Choroid plexus epithelial cell (primary cell): ENCODE measurements at regions not wholly inside any gene's neighbourhood (a gene's known extent, or its start where the extent isn't known, plus 50 kb on each side); places are given as distances from the start of the nearest gene placed in this dataset.
"Not testable (repeated sequence)": the region's sequence is repeated elsewhere in the genome, so short reads cannot be mapped to it uniquely, and the experiment has no call there.

ENCODE experiments used
- DNase-seq: peaks from one replicate; pipeline ENCODE4 v3.0.0-alpha.2; 2010; ENCODE audit warnings: low read depth
- H3K4me3 ChIP-seq: 2 replicates; pipeline ENCODE4 v1.5.1; 2011; ENCODE audit warnings: low read depth, mild to moderate bottlenecking, control low read depth, low read length, moderate library complexity
- TF ChIP-seq, protein P1 (sequence below): conservative IDR thresholded peaks from 2 replicates; pipeline ENCODE4 v1.5.1; 2011; ENCODE audit warnings: low read depth, mild to moderate bottlenecking, control low read depth, inconsistent platforms, low read length, moderate library complexity

DNA sequence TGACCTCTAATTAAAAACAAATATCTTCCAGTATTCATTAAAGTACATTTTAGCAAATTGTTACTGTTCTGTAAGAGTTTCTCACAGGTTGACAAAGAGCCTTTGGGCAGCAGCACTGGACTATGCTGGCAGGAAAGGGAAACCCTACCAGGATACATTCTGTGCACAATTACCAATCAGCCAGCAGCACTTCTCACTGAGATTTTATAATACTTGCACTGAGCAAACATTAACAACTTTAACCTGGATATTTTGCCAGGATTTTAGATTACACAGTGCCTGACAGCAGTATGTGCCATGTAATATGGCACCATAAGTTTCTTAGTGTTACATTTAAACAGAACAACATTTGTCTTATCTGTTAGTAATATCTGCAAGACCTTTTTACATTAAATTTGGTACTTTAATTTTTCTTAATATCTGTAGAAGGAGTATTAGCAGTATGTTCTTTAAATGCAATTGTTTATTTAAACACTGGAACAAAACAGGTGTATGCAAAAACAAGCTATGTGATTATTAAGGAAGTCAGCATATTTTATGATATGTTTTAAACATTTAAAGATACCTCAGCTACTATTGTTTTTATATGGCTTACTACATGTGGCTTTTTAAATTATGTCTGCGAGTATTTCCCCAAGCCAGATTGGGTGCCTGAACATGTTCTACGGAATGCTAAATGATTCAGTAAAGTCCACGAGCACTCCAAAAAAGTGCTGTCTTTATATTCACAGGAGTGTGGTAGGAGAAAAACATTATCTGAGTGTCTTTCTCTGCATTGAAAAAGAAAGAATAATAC, 699.0 kb upstream of the LUZP2 start:
- DNase-seq = no peak
- no peak overlapping the region for H3K4me3 ChIP-seq
- TF ChIP-seq, protein P1, sequence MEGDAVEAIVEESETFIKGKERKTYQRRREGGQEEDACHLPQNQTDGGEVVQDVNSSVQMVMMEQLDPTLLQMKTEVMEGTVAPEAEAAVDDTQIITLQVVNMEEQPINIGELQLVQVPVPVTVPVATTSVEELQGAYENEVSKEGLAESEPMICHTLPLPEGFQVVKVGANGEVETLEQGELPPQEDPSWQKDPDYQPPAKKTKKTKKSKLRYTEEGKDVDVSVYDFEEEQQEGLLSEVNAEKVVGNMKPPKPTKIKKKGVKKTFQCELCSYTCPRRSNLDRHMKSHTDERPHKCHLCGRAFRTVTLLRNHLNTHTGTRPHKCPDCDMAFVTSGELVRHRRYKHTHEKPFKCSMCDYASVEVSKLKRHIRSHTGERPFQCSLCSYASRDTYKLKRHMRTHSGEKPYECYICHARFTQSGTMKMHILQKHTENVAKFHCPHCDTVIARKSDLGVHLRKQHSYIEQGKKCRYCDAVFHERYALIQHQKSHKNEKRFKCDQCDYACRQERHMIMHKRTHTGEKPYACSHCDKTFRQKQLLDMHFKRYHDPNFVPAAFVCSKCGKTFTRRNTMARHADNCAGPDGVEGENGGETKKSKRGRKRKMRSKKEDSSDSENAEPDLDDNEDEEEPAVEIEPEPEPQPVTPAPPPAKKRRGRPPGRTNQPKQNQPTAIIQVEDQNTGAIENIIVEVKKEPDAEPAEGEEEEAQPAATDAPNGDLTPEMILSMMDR = no peak

DNA sequence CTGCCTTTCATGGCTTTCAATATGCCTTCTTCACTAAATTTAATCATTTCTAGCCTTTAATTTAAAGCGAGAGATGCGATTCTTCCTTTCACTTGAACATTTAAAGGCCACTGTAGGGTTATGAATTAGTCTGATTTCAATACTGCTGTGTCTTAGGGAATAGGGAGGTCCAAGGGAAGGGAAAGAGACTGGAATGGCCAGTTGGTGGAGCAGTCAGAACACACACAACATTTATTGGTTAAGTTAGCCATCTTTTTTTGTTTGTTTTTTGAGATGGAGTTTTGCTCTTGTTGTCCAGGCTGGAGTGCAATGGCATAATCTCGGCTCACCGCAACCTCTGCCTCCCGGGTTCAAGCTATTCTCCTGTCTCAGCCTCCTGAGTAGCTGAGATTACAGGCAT, 662.5 kb upstream of the LUZP2 start:
- not testable (repeated sequence) for H3K4me3 ChIP-seq
- TF ChIP-seq, protein P1 = peak; percentile 44
- peak; percentile 53 for DNase-seq

DNA sequence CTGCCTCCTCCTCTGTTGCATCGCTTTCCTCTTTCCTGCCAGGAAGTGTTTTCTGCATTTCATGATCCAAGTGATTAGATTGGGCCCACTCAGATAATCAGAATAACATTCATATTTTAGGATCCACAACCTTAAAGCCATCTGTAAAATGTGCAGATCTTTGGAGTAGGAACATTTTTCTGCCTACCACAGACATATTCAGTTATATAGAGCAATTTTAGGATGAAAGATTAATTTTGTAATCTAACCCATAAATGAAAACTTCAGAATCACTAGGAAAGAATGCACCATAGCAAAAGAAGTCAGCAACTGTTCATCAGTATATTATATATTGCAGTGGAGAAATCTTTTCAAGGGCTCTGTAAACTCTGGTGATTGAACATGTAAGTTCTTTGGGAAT, 659.9 kb upstream of the LUZP2 start:
- DNase-seq = no peak
- TF ChIP-seq, protein P1 = no peak

DNA sequence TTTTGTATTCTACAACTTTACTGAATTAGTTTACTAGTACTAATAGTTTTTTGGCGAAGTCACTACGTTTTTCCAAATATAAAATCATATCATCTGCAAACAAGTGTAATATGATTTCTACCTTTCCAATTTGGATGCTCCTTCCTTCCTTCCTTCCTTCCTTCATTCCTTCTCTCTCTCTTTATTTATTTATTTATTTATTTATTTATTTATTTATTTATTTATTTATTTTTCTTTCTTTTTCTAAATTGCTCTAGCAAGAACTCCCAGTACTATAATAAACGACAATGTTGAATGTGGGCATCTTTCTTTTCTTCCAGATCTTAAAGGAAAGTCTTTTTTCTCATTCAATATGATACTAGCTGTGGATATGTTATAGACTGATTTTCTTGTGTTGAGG, 656.0 kb upstream of the LUZP2 start:
- TF ChIP-seq, protein P1 = no peak
- no peak for DNase-seq
- no peak overlapping the region for H3K4me3 ChIP-seq

More for the DNA sequence above, 659.9 kb upstream of the LUZP2 start:
- no peak overlapping the region for H3K4me3 ChIP-seq

DNA sequence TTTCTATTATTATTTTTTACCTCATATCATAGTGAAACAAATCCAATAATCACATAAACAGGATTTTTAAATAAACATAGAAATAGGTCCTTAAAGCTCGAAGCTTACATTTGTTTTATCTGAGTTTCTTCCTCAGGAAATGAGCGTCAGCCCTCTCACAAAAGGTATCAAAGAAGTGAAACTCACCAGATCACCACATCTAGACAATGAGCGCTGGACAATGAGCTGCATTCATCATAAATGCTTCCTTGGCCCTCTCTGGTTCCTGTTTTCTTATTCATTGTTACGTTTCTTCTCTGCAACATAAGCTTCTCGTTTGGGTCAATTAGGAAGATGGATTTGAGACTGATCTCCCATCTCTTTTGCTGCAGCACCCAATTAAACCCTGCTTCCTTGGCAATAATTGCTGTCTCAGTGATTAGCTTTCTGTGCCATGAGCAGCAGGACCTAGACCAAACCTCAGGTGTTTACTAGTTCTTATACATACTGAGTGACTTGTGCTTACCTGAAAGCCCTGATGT, 649.9 kb upstream of the LUZP2 start:
- no peak overlapping the region for H3K4me3 ChIP-seq
- no peak for DNase-seq
- TF ChIP-seq, protein P1 = no peak

DNA sequence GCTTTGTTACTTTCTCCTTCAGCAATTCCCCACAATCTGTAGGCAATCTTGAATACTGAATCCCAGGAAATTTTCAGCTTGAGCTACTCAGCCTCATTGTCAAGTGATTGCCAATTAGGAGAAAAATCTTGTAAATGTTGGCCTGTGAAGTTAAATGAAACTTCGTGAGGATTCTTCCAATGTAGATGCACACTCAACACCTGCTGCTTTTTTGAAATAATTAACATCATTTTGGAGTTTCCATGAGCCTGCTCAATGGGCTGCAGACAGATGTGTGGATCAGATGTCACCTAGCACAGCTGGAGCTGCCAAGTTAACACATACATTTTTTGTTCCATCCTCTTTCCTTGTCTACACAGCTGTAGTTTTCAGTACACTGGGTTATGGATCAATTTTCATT, 645.6 kb upstream of the LUZP2 start:
- no peak overlapping the region for H3K4me3 ChIP-seq
- TF ChIP-seq, protein P1 = no peak

DNA sequence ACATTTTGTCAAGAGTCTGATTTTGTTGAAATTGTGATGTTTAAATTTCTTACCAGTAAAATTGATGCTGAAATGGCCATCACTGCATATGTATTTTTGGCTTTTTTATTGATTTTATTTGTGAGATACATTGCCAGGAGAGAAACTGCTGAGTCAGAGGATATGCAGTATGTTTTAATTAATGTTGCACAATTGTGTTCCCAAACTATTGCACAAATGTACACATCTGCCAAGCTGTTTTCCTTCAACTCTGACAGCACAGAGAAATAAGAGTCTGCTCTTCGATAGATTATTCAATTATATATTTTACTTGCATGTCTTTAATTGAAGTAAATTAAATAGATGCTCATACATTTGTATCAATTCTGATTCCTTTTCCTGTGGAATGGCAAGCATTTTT, 640.2 kb upstream of the LUZP2 start:
- no peak overlapping the region for H3K4me3 ChIP-seq
- DNase-seq = peak; percentile 85
- TF ChIP-seq, protein P1 = no peak

More for the DNA sequence above, 645.6 kb upstream of the LUZP2 start:
- DNase-seq = no peak
